LNCaP clone FGC (cell line): ENCODE measurements at regions not wholly inside any gene's neighbourhood (a gene's known extent, or its start where the extent isn't known, plus 50 kb on each side); places are given as distances from the start of the nearest gene placed in this dataset.

Source experiments
- DNase-seq: peaks from one replicate; pipeline ENCODE4 v3.0.0-alpha.2; 2011; ENCODE audit warnings: low read depth
- H3K4me3 ChIP-seq: 2 replicates; pipeline ENCODE4 v1.5.1; 2011; ENCODE audit warnings: mild to moderate bottlenecking, low read depth, low read length, control low read depth
- CTCF ChIP-seq: IDR thresholded peaks from 2 replicates; pipeline ENCODE4 v1.5.1; 2012; ENCODE audit warnings: mild to moderate bottlenecking; ENCODE audit not compliant: control insufficient read depth, insufficient read depth; ENCODE audit errors: extremely low read depth

- H3K4me3 ChIP-seq, result no peak overlapping the region
- no peak for TF ChIP-seq CTCF
- no peak for DNase-seq
Measured at GRCh38 chr1:182175361-182175931, 113.9 kb upstream of the ZNF648 start.

- H3K4me3 ChIP-seq, result no peak overlapping the region
- TF ChIP-seq CTCF, result no peak
- no peak for DNase-seq
Measured at GRCh38 chr1:182174513-182174855, 113.0 kb upstream of the ZNF648 start.

- no peak for TF ChIP-seq CTCF
- no peak for DNase-seq
- H3K4me3 ChIP-seq, result no peak overlapping the region
Measured at GRCh38 chr1:182173808-182174512, 112.4 kb upstream of the ZNF648 start.

GRCh38 chr1:182172699-182173098 lies 111.2 kb upstream of the ZNF648 start:
- no peak overlapping the region for H3K4me3 ChIP-seq
- no peak for TF ChIP-seq CTCF

GRCh38 chr1:182170891-182171461 lies 109.5 kb upstream of the ZNF648 start:
- TF ChIP-seq CTCF, result no peak
- H3K4me3 ChIP-seq, result no peak overlapping the region
- no peak for DNase-seq

More at GRCh38 chr1:182172699-182173098, 111.2 kb upstream of the ZNF648 start:
- no peak for DNase-seq

GRCh38 chr1:182169203-182169602 lies 107.7 kb upstream of the ZNF648 start:
- TF ChIP-seq CTCF, result no peak
- DNase-seq, result no peak

GRCh38 chr1:182166750-182167149 lies 105.2 kb upstream of the ZNF648 start:
- TF ChIP-seq CTCF, result no peak
- H3K4me3 ChIP-seq, result no peak overlapping the region
- DNase-seq, result no peak

More at GRCh38 chr1:182169203-182169602, 107.7 kb upstream of the ZNF648 start:
- H3K4me3 ChIP-seq, result no peak overlapping the region
